ENCODE measurements at regions not wholly inside any gene's neighbourhood (a gene's known extent, or its start where the extent isn't known, plus 50 kb on each side); places are given as distances from the start of the nearest gene placed in this dataset.

GRCh38 chr20:20894280-20894679 is 181.8 kb upstream of the RALGAPA2 start:
- TF ChIP-seq, protein P1, sequence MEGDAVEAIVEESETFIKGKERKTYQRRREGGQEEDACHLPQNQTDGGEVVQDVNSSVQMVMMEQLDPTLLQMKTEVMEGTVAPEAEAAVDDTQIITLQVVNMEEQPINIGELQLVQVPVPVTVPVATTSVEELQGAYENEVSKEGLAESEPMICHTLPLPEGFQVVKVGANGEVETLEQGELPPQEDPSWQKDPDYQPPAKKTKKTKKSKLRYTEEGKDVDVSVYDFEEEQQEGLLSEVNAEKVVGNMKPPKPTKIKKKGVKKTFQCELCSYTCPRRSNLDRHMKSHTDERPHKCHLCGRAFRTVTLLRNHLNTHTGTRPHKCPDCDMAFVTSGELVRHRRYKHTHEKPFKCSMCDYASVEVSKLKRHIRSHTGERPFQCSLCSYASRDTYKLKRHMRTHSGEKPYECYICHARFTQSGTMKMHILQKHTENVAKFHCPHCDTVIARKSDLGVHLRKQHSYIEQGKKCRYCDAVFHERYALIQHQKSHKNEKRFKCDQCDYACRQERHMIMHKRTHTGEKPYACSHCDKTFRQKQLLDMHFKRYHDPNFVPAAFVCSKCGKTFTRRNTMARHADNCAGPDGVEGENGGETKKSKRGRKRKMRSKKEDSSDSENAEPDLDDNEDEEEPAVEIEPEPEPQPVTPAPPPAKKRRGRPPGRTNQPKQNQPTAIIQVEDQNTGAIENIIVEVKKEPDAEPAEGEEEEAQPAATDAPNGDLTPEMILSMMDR (IDR thresholded peaks at IDR 0.05; ENCODE audit: insufficient read depth, low read depth, low read length): no peak
- no peaks in the 10 kb centered on the region for H3K27me3 ChIP-seq (ENCODE audit: control insufficient read depth, insufficient read depth, low read length)
- CTCF ChIA-PET: interaction anchor here (0.9 kb wide), 1 partner anchor 34 kb away, joined by 4 read pairs; no protein-coding TSS in a partner anchor
- H3K36me3 ChIP-seq (ENCODE audit: control insufficient read depth, insufficient read depth, low read length): no peaks in the 10 kb centered on the region
- POLR2A ChIA-PET: no interaction called here
- DNase-seq (ENCODE audit: low read depth): no peak
- no peak overlapping the region for H3K4me3 ChIP-seq (ENCODE audit: low read depth, low read length)

DNA sequence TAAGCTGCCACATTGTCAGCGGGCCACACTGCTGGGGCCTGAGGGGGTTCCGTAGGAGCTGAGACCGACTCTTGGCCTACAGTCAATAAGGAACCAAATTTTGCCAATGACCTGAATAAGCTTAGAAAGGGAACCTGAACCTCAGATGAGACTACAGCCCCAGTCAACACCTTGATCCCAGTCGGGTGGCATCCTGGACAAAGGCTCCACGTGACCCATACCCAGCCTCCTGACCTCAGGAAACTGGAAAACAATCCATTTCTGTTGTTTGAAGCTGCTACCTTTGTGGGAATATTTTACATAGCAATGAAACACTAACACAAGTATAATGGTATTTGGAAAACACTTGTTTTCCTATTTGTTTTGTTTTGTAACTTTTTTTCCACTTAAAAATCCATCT is 179.9 kb upstream of the RALGAPA2 start:
- POLR2A ChIA-PET: no interaction called here
- CTCF ChIA-PET: interaction anchor here (0.8 kb wide), 1 partner anchor 32 kb away, joined by 3 read pairs; no protein-coding TSS in a partner anchor
- DNase-seq (ENCODE audit: low read depth): no peak
- Histone ChIP-seq H3K4me3 (ENCODE audit: low read depth, low read length) (no peak overlapping the region), H3K27me3 (ENCODE audit: control insufficient read depth, insufficient read depth, low read length) (no peaks in the 10 kb centered on the region), H3K36me3 (ENCODE audit: control insufficient read depth, insufficient read depth, low read length) (no peaks in the 10 kb centered on the region)
- TF ChIP-seq, protein P1 (IDR thresholded peaks at IDR 0.05; ENCODE audit: insufficient read depth, low read depth, low read length): no peak

- H3K4me3 ChIP-seq (ENCODE audit: low read depth, low read length): no peak overlapping the region
- no peak for DNase-seq (ENCODE audit: low read depth)
- TF ChIP-seq, protein P1 (IDR thresholded peaks at IDR 0.05; ENCODE audit: insufficient read depth, low read depth, low read length): no peak
- H3K36me3 ChIP-seq (ENCODE audit: control insufficient read depth, insufficient read depth, low read length): no peaks in the 10 kb centered on the region
- CTCF ChIA-PET: no interaction called here
- POLR2A ChIA-PET: no interaction called here
- H3K27me3 ChIP-seq (ENCODE audit: control insufficient read depth, insufficient read depth, low read length): no peaks in the 10 kb centered on the region
These were observed 178.3 kb upstream of the RALGAPA2 start for GRCh38 chr20:20890751-20891150.

GRCh38 chr20:20888936-20889335 is 176.5 kb upstream of the RALGAPA2 start:
- DNase-seq (ENCODE audit: low read depth): no peak
- Histone ChIP-seq H3K4me3 (ENCODE audit: low read depth, low read length) (no peak overlapping the region), H3K36me3 (ENCODE audit: control insufficient read depth, insufficient read depth, low read length) (no peaks in the 10 kb centered on the region), H3K27me3 (ENCODE audit: control insufficient read depth, insufficient read depth, low read length) (no peaks in the 10 kb centered on the region)
- TF ChIP-seq, protein P1 (IDR thresholded peaks at IDR 0.05; ENCODE audit: insufficient read depth, low read depth, low read length): no peak
- CTCF ChIA-PET: no interaction called here
- POLR2A ChIA-PET: no interaction called here

DNA sequence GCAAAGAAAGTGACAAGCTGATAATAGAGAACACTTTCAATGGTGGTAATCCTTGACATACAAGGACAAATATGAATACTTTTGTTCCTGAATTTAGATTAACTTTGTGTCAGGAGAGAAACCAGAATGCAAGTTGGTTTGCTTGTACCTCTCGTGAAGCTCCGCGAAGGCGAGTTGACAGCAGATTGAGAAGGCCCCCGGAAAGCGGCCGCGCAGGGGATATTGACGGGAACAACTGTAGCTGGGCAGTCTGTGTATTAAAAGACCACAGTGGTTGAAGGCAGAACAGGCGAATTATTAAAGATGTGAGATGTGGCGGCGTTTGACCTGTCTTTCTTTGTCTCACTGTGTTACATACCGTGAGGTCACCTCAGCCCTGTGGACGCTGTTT is 175.8 kb upstream of the RALGAPA2 start:
- no peak overlapping the region for H3K4me3 ChIP-seq (ENCODE audit: low read depth, low read length)
- CTCF ChIA-PET: no interaction called here
- TF ChIP-seq, protein P1 (IDR thresholded peaks at IDR 0.05; ENCODE audit: insufficient read depth, low read depth, low read length): no peak
- no peak for DNase-seq (ENCODE audit: low read depth)
- no peaks in the 10 kb centered on the region for H3K36me3 ChIP-seq (ENCODE audit: control insufficient read depth, insufficient read depth, low read length)
- no peaks in the 10 kb centered on the region for H3K27me3 ChIP-seq (ENCODE audit: control insufficient read depth, insufficient read depth, low read length)
- POLR2A ChIA-PET: no interaction called here
